ENCODE measurements at regions not wholly inside any gene's neighbourhood (a gene's known extent, or its start where the extent isn't known, plus 50 kb on each side); places are given as distances from the start of the nearest gene placed in this dataset.
"Not testable (repeated sequence)": the region's sequence is repeated elsewhere in the genome, so short reads cannot be mapped to it uniquely, and the experiment has no call there.

DNA sequence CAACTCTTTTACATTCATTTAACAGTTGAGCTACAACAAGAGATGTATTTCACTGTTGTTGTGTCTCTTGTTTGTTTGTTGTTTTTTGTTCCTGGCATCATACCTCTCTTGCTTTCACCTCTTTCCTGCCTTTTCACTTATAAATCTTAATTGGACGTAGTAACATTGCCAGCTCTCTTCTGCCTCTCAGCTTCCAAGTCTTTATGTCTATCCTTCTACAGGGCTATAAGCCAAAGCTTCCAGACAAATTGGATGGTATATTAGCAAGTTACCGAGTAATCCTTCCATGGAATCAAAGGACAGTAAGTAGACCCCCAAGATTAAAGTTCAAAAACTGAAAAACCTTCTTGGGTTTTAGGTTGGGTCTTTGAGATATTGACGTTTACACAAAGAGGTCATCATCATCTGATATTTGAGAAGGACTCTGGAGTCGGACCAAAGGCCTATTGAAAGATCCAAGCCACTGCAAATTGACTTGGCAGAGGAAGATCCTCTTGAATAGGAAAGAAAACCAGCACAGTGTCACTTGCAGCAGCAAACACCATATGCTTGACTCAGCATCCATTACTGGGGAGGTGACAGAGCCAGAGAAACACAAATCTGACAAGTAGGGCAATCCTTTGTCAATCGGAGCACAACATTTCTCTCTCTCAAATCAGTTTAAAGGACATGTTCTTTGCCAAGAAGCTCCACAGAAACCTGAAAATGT, 648.5 kb upstream of the NR2F2 start:
- DNase-seq, result no peak

- no peak for DNase-seq
Measured at GRCh38 chr15:95684126-95684525, 646.4 kb upstream of the NR2F2 start.

GRCh38 chr15:95684693-95685115, 645.8 kb upstream of the NR2F2 start:
- no peak for DNase-seq

- DNase-seq, result no peak
Measured at GRCh38 chr15:95687061-95687460, 643.4 kb upstream of the NR2F2 start.

- DNase-seq, result no peak
Measured at GRCh38 chr15:95687686-95688085, 642.8 kb upstream of the NR2F2 start.

GRCh38 chr15:95690631-95691340, 639.7 kb upstream of the NR2F2 start:
- DNase-seq, result no peak

GRCh38 chr15:95693917-95694316, 636.6 kb upstream of the NR2F2 start:
- DNase-seq, result peak in 1 of 2 experiments; percentile 3

GRCh38 chr15:95698230-95698629, 632.3 kb upstream of the NR2F2 start:
- no peak for DNase-seq

DNA sequence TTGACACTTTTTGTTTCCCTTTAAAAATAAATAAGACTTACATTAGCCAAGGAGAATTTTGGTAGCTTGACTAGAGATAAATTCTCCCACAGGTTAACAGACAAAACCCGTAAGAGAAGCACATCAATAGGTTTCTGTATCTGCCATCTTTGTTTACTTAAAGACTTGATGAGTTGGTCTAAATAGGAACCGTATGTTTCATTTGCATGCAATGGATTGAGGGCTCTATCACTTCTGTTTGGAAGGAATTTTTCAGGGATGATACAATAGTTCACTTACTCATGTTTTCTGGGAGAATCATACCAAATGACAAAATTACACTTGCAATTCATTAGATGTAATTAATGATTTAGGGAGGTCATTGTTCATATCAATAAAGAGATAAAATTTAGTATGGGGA, 631.5 kb upstream of the NR2F2 start:
- no peak for DNase-seq

GRCh38 chr15:95699578-95699977, 630.9 kb upstream of the NR2F2 start:
- no peak for DNase-seq

- DNase-seq, result not testable (repeated sequence)
Measured at GRCh38 chr15:95700692-95701091, 629.8 kb upstream of the NR2F2 start.

DNA sequence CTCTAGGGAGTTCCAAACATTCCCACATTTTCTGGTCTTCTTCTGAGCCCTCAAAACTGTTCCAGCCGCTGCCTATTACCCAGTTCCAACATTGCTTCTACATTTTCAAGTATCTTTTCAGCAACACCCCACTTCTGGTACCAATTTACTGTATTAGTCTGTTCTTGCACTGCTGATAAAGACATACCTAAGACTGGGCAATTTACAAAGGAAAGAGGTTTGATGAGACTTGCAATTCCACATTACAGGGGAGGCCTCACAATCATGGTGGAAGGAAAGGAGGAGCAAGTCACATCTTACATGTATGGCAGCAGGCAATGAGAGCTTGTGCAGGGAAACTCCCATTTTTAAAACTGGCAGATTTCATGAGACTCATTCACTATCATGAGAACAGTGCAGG, 629.1 kb upstream of the NR2F2 start:
- DNase-seq, result no peak

- DNase-seq, result no peak
Measured at GRCh38 chr15:95709959-95710695, 620.4 kb upstream of the NR2F2 start.

- DNase-seq, result no peak
Measured at GRCh38 chr15:95712785-95713184, 617.7 kb upstream of the NR2F2 start.

DNA sequence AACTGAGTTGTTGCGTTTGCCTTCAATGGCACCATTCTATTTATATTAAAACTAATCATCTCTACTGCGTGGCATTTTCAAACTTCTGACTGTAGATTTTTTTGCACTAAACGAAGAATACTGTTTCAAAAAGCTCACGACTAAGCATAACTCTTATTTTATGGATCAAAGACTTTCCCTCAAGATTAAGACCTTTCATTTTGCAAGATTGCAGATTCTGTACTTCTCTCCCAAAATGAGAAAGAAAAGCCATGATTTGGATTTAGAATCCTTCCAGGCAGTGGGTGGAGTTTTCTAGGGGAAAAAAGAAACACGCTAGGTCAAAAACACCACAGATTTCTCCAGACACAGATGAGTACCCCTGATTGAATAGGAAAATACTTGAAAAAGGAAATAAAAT, 617.2 kb upstream of the NR2F2 start:
- no peak for DNase-seq

DNA sequence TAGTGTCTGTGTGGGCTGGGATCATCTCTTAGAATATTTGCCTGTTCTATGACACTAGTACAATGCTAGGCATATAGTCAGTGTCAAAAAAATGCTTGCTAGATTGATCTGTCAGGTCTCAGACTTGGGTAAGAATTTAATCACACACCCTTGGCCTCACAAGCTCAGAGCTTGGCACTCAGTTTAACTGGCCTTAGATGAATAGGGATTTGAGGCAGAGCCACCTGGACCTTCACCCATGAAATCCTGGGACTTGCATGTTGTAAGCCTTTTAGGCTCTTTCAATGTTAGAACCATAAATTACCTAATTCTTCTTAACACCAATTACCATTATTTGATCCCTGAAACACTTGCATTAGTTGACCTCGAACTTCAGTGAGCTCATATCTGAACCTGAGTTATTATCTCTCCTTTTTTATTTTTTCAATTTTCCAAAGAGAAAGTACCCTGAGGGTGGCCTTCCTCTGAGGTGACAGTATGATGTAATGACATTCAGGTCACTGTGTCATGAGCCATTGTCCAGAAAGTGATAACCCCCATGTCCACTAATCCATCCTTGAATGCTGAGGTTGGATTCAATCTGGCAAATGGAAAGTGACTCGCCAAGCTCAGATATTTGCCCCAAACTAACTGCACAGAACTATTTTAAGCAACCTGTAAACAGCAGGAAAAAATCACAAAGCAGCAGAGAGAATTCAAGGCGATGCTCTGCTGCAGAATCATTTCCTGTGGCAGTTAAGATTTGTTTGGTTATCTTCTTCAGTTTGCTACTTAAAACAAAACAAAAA, 615.2 kb upstream of the NR2F2 start:
- DNase-seq, result no peak

GRCh38 chr15:95715906-95716656, 614.4 kb upstream of the NR2F2 start:
- no peak for DNase-seq

DNA sequence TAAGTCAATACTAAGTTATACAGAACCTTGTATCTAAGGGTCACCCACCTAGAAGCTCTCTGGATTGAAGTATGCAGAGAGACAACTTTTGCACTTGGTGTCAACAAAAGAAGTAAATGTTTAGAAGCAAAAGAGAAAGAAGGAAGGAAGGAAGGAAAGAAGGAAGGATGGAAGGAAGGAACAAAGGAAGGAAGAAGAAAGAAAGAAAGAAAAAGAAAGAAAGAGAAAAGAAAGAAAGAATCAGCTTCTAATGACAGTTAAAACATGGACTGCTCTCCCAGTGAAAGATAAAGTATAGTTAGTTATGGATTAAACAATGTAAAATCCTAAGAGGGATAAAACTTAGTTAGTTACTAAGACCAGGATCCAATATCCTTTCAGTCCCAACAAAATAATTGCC, 613.8 kb upstream of the NR2F2 start:
- DNase-seq, result no peak

DNA sequence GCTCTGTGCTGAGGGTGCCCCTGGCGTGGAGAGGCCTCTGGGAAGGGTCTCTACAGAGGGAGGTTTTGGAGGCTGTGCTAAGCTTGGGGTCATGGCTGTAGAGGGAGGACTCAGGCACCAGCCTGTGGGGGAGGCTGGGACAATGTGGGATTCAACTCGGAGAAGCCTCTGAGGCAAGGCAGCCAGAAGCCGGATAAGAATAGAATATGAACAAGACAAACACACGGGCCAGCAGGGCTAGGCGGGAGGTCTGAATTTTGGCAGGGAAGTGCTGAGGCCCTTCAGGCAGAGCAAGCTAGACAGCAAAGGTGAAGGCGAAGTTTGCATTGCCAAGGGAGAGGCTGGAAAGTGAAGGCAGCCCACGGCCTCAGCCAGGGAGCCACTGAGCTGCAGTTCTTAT, 612.1 kb upstream of the NR2F2 start:
- DNase-seq, result no peak

GRCh38 chr15:95724908-95725633, 605.4 kb upstream of the NR2F2 start:
- no peak for DNase-seq

- no peak for DNase-seq
Measured at GRCh38 chr15:95726891-95727290, 603.6 kb upstream of the NR2F2 start.

DNA sequence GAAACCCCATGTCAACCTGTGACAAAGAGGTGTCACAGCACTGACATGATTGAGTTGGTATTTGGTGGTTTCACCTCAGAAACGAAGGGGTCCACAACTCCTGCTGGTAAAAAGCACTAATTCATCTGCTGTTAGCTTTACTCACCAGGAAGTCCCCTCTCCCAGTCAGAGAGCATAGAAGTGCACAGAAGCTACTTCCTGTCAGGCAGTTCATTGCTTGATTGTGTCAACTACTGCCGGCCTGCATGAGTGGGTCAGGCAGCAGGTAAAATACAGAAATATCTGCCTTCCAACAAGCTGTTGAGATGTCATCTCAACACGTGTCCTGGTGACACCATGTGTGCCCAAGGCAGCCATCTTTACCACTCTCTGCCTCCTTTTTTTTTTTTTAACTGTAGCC, 596.6 kb upstream of the NR2F2 start:
- peak; percentile 11 to 12 for DNase-seq

Measured in AML-193 (cell line).